GM12864 (cell line): ENCODE measurements at regions not wholly inside any gene's neighbourhood (a gene's known extent, or its start where the extent isn't known, plus 50 kb on each side); places are given as distances from the start of the nearest gene placed in this dataset.

Experiments
- DNase-seq: peaks from one replicate; pipeline ENCODE4 v3.0.0-alpha.2; 2011; ENCODE audit warnings: low read depth
- H3K4me3 ChIP-seq: 2 replicates; pipeline ENCODE4 v1.5.1; 2011; ENCODE audit warnings: mild to moderate bottlenecking, low read depth, low read length, control low read depth
- TF ChIP-seq, protein P1 (sequence below): IDR thresholded peaks from 2 replicates; pipeline ENCODE4 v1.5.1; 2011; ENCODE audit warnings: low read depth, mild to moderate bottlenecking, moderate library complexity, low read length, control low read depth, inconsistent platforms; ENCODE audit errors: missing control alignments

DNA sequence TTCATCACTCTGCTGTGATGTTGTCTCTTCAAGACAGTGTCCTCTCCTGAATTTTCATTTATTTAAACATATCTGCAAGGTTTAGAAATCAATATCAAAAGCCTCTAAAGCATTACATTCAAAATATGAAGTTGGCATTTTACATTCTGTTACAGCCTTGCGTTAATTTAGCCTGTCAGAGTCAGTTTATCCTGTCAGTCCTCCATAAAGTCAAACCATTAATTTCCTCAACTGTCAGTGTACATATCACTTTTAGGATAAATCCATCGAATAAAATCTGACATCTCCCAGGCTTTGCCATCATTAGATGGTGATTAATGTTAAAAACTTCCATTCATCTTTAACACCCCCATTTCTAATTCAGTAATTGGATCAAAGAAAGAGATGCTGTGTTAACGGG lies 77.0 kb downstream of the NPY start:
- DNase-seq: no peak
- TF ChIP-seq, protein P1, sequence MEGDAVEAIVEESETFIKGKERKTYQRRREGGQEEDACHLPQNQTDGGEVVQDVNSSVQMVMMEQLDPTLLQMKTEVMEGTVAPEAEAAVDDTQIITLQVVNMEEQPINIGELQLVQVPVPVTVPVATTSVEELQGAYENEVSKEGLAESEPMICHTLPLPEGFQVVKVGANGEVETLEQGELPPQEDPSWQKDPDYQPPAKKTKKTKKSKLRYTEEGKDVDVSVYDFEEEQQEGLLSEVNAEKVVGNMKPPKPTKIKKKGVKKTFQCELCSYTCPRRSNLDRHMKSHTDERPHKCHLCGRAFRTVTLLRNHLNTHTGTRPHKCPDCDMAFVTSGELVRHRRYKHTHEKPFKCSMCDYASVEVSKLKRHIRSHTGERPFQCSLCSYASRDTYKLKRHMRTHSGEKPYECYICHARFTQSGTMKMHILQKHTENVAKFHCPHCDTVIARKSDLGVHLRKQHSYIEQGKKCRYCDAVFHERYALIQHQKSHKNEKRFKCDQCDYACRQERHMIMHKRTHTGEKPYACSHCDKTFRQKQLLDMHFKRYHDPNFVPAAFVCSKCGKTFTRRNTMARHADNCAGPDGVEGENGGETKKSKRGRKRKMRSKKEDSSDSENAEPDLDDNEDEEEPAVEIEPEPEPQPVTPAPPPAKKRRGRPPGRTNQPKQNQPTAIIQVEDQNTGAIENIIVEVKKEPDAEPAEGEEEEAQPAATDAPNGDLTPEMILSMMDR: no peak
- H3K4me3 ChIP-seq: no peak overlapping the region

DNA sequence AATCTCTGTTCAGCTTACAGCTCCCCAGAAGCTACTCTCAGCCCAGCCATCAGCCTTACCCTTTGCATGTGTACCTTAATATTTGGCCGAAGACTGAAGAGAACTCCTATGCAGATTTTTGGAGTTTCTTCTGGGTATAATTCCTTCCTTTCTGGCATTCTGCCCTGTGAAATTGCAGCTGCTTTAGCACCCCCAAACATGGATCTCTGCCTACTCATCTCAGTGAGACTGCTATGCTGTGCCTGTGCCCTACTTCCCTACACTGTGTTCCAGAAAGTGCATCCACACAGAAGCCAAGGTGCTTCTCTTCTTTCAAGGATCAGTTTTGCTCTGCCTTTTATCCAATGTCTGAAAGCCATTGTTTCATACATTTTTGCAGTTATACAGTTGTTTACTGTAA lies 81.6 kb downstream of the NPY start:
- no peak for DNase-seq
- no peak overlapping the region for H3K4me3 ChIP-seq
- TF ChIP-seq, protein P1: no peak

DNA sequence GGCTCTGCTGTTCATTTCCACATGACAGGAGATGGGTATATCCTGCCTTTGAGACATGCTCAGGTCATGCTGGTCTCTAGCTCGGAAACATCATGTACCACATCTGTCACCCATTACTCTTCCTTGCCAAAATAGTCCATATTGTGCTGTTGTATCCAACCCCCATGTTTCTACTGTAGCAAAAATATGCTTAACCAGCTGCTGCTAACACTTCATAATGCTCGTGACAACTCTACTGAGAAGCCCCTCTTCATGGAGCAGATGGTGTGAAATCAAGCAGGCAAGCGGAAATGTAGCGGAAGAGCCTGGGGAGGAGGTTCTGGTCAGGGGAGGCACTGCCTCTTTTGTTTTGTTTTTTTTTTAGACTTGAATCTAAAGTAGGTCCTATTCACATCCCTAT lies 82.9 kb downstream of the NPY start:
- no peak overlapping the region for H3K4me3 ChIP-seq
- no peak for DNase-seq
- TF ChIP-seq, protein P1: no peak

DNA sequence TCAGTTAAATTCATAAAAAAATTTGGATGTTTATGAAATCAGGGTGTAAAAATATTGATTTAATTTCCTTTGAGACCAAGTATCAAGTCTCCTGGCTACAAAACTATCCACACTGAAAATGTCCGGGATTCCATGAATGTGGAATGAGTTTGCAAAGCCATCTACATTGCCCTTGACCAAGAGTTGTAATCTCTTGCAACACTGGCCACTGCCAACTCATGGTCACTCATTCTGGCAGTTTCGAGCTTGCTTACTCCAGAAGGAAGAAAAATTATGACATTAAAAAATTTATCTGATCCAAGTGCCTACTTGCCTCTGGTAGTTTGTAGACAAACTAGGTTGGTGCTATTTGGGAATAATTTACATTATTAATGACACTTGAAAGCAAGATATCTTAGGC lies 84.2 kb downstream of the NPY start:
- no peak for DNase-seq
- no peak overlapping the region for H3K4me3 ChIP-seq

DNA sequence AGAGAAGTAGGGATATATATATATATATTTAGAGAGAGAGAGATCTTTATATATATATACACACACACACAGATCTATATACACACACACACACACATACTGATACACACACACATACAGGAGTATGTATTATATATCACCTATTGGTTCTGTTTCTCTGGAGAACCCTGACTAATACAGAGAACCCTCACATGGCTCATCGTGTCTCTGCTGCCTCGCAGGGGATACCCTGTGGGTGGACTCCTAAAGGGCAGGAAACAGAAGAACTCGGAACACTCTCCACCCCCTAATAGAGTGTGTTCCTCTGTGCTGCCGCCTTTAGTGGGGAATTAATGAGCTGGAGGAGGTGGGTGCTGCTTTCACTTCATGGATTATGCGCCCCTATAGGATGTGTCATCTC lies 86.6 kb downstream of the NPY start:
- TF ChIP-seq, protein P1: no peak
- no peak for DNase-seq
- H3K4me3 ChIP-seq: no peak overlapping the region

More for the DNA sequence above, 84.2 kb downstream of the NPY start:
- TF ChIP-seq, protein P1: no peak

DNA sequence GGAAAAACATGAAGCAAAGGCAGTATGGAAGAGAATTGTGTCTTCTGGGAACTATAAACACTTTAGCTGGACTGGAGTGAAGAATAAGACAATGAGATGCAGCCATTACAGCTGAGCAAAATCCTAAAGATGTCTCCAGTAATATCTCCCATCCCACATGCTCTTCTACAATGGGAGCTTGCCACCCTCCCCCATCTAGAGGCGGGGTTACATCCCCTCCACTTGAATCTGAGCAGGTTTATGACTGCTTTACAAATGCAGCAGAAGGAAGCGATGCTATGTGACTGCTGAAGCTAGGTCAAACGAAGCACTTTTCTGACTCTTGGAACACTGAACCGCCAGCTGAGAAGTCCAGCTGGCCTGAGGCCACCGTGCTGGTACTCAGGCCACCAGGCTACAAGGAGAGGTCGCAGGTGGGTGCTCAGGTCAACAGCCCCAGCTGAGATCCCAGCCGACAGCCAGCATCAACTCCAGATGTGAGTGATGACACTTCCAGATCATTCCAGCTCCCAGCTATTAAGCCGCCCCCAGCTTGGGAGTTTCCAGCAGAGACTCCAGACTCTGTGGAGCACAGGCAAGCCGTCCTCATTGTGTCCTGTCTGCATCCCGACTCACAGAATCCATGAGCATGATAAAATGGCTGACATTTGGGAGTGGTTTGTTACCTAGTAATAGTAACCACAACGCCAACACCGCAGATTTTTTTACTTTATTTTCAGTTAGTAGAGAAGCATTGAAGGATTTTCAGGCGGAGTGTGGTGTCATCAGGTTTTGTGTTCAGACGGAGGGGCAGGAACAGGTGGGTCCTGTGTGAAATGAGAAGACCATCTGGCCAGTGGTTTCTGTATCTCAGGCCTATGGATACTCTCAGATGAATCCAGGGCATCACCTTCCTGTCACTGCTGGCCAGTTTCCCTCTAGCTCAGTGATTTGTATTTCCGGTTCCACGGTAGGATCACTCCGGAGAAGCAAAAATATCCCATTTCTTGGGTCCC lies 89.3 kb downstream of the NPY start:
- TF ChIP-seq, protein P1: no peak
- no peak overlapping the region for H3K4me3 ChIP-seq

More for the DNA sequence above, 89.3 kb downstream of the NPY start:
- DNase-seq: no peak
